Liver (tissue), 8 donors: ENCODE measurements at regions not wholly inside any gene's neighbourhood (a gene's known extent, or its start where the extent isn't known, plus 50 kb on each side); places are given as distances from the start of the nearest gene placed in this dataset.

Source experiments
- DNase-seq: peaks from one replicate; pipeline ENCODE4 v3.0.0-alpha.2; 2017; ENCODE audit warnings: low spot score
- H3K27ac ChIP-seq, 2 donors: one replicate each; pipeline ENCODE4 v1.7.0; 2013; ENCODE audit warnings: inconsistent platforms in 2 of 2, low read length in 2 of 2, control low read depth in 1 of 2, low read depth in 1 of 2, mild to moderate bottlenecking in 1 of 2
- H3K27me3 ChIP-seq, 4 donors: one replicate each; pipeline versions ENCODE4 v1.6.1 to v1.7.0; 2013; ENCODE audit warnings: low read length in 3 of 4, inconsistent platforms in 1 of 4, mild to moderate bottlenecking in 1 of 4, moderate library complexity in 1 of 4; ENCODE audit not compliant: control insufficient read depth in 4 of 4, insufficient read depth in 4 of 4
- H3K36me3 ChIP-seq, 4 donors: one replicate each; pipeline versions ENCODE4 v1.6.1 to v1.7.0; 2013; ENCODE audit warnings: low read length in 3 of 4, mild to moderate bottlenecking in 3 of 4, low read depth in 1 of 4, moderate library complexity in 1 of 4; ENCODE audit not compliant: control insufficient read depth in 4 of 4, insufficient read depth in 3 of 4
- H3K4me1 ChIP-seq, 4 donors: one replicate each; pipeline versions ENCODE4 v1.6.1 to v1.7.0; 2013; ENCODE audit warnings: low read length in 3 of 4, mild to moderate bottlenecking in 3 of 4, moderate library complexity in 1 of 4; ENCODE audit not compliant: control insufficient read depth in 4 of 4, insufficient read depth in 4 of 4
- H3K4me3 ChIP-seq, 3 donors: one replicate each; pipeline versions ENCODE4 v1.6.1 to v1.7.0; 2013; ENCODE audit warnings: low read length in 3 of 3, control low read depth in 1 of 3, low read depth in 1 of 3, mild to moderate bottlenecking in 1 of 3
- H3K9ac ChIP-seq, 2 donors: one replicate each; pipeline ENCODE4 v1.7.0; 2013; ENCODE audit warnings: low read length in 2 of 2, mild to moderate bottlenecking in 2 of 2, moderate library complexity in 2 of 2, control low read depth in 1 of 2, low read depth in 1 of 2
- H3K9me3 ChIP-seq, 4 donors: one replicate each; pipeline versions ENCODE4 v1.6.1 to v1.7.0; 2013; ENCODE audit warnings: low read length in 3 of 4; ENCODE audit not compliant: control insufficient read depth in 4 of 4
- ATF3 ChIP-seq: IDR thresholded peaks from 2 replicates; pipeline ENCODE4 v1.6.1; 2016; ENCODE audit warnings: antibody characterized with exemption
- CTCF ChIP-seq: fragments of 150-350 bp; IDR thresholded peaks from 2 replicates; pipeline ENCODE4 v1.5.1; 2017; ENCODE audit warnings: improper control_type of control experiment, low read depth, low read length; ENCODE audit not compliant: missing input control
- EGR1 ChIP-seq, 2 donors: IDR thresholded peaks; 2 replicates each; pipeline ENCODE4 v1.6.1; 2016 to 2018; ENCODE audit warnings: antibody characterized with exemption in 2 of 2, low read depth in 2 of 2
- FOXA1 ChIP-seq: IDR thresholded peaks from 2 replicates; pipeline ENCODE4 v1.6.1; 2016; ENCODE audit warnings: antibody characterized with exemption
- FOXA2 ChIP-seq: IDR thresholded peaks from 2 replicates; pipeline ENCODE4 v1.6.1; 2016; ENCODE audit warnings: antibody characterized with exemption
- GABPA ChIP-seq, 2 donors: IDR thresholded peaks in 1 of 2; conservative IDR thresholded peaks in 1 of 2; 2 replicates each; pipeline ENCODE4 v1.6.1; 2016; ENCODE audit warnings: antibody characterized with exemption in 2 of 2, mild to moderate bottlenecking in 1 of 2, moderate library complexity in 1 of 2
- HNF4A ChIP-seq, 2 donors: conservative IDR thresholded peaks; 2 replicates each; pipeline ENCODE4 v1.6.1; 2016; ENCODE audit warnings: antibody characterized with exemption in 2 of 2, mild to moderate bottlenecking in 2 of 2
- HNF4G ChIP-seq: IDR thresholded peaks from 2 replicates; pipeline ENCODE4 v1.6.1; 2016; ENCODE audit warnings: antibody characterized with exemption
- JUND ChIP-seq, 2 donors: IDR thresholded peaks; 2 replicates each; pipeline ENCODE4 v1.6.1; 2016; ENCODE audit warnings: antibody characterized with exemption in 2 of 2
- MAX ChIP-seq: IDR thresholded peaks from 2 replicates; pipeline ENCODE4 v1.6.1; 2016; ENCODE audit warnings: antibody characterized with exemption
- NR2F2 ChIP-seq: IDR thresholded peaks from 2 replicates; pipeline ENCODE4 v1.6.1; 2016; ENCODE audit warnings: antibody characterized with exemption
- RAD21 ChIP-seq, 2 donors: IDR thresholded peaks; 2 replicates each; pipeline ENCODE4 v1.6.1; 2016; ENCODE audit warnings: antibody characterized with exemption in 2 of 2, mild to moderate bottlenecking in 2 of 2
- REST ChIP-seq: IDR thresholded peaks from 2 replicates; pipeline ENCODE4 v1.6.1; 2016; ENCODE audit warnings: antibody characterized with exemption, mild to moderate bottlenecking
- RXRA ChIP-seq, 2 donors: IDR thresholded peaks; 2 replicates each; pipeline ENCODE4 v1.6.1; 2017 to 2018; ENCODE audit warnings: antibody characterized with exemption in 2 of 2, mild to moderate bottlenecking in 1 of 2
- SP1 ChIP-seq: IDR thresholded peaks from 2 replicates; pipeline ENCODE4 v1.6.1; 2018; ENCODE audit warnings: antibody characterized with exemption, mild to moderate bottlenecking
- TAF1 ChIP-seq: conservative IDR thresholded peaks from 2 replicates; pipeline ENCODE4 v1.6.1; 2016; ENCODE audit warnings: antibody characterized with exemption, mild to moderate bottlenecking
- YY1 ChIP-seq: IDR thresholded peaks from 2 replicates; pipeline ENCODE4 v1.6.1; 2016; ENCODE audit warnings: antibody characterized with exemption, mild to moderate bottlenecking
- ZBTB33 ChIP-seq: IDR thresholded peaks from 2 replicates; pipeline ENCODE4 v1.6.1; 2016; ENCODE audit warnings: antibody characterized with exemption
- WGBS: extraction: QIAGEN DNeasy Blood & Tissue Kit; methylation state at CpG from one replicate; pipeline ENCODE4 v1.1.7; 2013; 5-methylcytosine and 5-hydroxymethylcytosine counted together
- donor health status: healthy.
- donor health status: healthy.
- donor health status: healthy.
- donor health status: healthy.
- donor health status: healthy.

- TF ChIP-seq NR2F2 (no peak), TAF1 (no peak), HNF4G (no peak), FOXA2 (no peak), YY1 (no peak), GABPA (IDR thresholded peaks at IDR 0.05 in 1 of 2, conservative IDR thresholded peaks at IDR 0.05 in 1 of 2) (no peak), RXRA (IDR thresholded peaks at IDR 0.05) (no peak), FOXA1 (no peak), REST (no peak), CTCF (no peak), SP1 (no peak), MAX (no peak), HNF4A (conservative IDR thresholded peaks at IDR 0.05) (no peak), EGR1 (IDR thresholded peaks at IDR 0.05; ENCODE audit: low read depth in 2 of 2) (no peak), ATF3 (no peak), ZBTB33 (no peak), JUND (IDR thresholded peaks at IDR 0.05) (no peak), RAD21 (IDR thresholded peaks at IDR 0.05) (no peak)
- DNase-seq, result no peak
- Histone ChIP-seq H3K9ac (no peak overlapping the region), H3K27me3 (no peaks in the 10 kb centered on the region), H3K27ac (no peak overlapping the region), H3K4me1 (no peaks in the 10 kb centered on the region), H3K36me3 (no peaks in the 10 kb centered on the region), H3K9me3 (no peaks in the 10 kb centered on the region), H3K4me3 (no peak overlapping the region)
- WGBS, result 66% methylated on average over 1 of the region's 1 CpG
Observed at GRCh38 chr11:91497847-91498246, 726.8 kb upstream of the FAT3 start.

GRCh38 chr11:91495837-91496236 lies 728.8 kb upstream of the FAT3 start:
- H3K27me3 ChIP-seq, result no peaks in the 10 kb centered on the region
- H3K36me3 ChIP-seq, result no peaks in the 10 kb centered on the region
- no peaks in the 10 kb centered on the region for H3K9me3 ChIP-seq
- H3K27ac ChIP-seq, result no peak overlapping the region
- TF ChIP-seq ZBTB33 (no peak), HNF4A (conservative IDR thresholded peaks at IDR 0.05) (no peak), HNF4G (no peak), CTCF (peak; percentile 15), MAX (no peak), TAF1 (no peak), RXRA (IDR thresholded peaks at IDR 0.05) (no peak), GABPA (IDR thresholded peaks at IDR 0.05 in 1 of 2, conservative IDR thresholded peaks at IDR 0.05 in 1 of 2) (no peak), EGR1 (IDR thresholded peaks at IDR 0.05; ENCODE audit: low read depth in 2 of 2) (no peak), SP1 (no peak), RAD21 (IDR thresholded peaks at IDR 0.05) (peak; percentile 42 to 51), NR2F2 (no peak), FOXA1 (no peak), FOXA2 (no peak), ATF3 (no peak)
- no peak for DNase-seq
- no peak overlapping the region for H3K9ac ChIP-seq
- H3K4me1 ChIP-seq, result no peaks in the 10 kb centered on the region
- no peak overlapping the region for H3K4me3 ChIP-seq
